ENCODE measurements at regions not wholly inside any gene's neighbourhood (a gene's known extent, or its start where the extent isn't known, plus 50 kb on each side); places are given as distances from the start of the nearest gene placed in this dataset.

GRCh38 chr1:238832106-238832505 is 554.3 kb upstream of the CHRM3 start:
- Histone ChIP-seq H3K4me1 (no peaks in the 10 kb centered on the region), H3K4me3 (no peak overlapping the region), H3K9me3 (peaks cover 0 to 20% of the 10 kb centered on the region in 2 donors), H3K27me3 (no peaks in the 10 kb centered on the region), H3K27ac (no peak overlapping the region), H3K36me3 (no peaks in the 10 kb centered on the region)
- no peak for DNase-seq (ENCODE audit: low spot score)
- no peak for TF ChIP-seq CTCF (IDR thresholded peaks at IDR 0.05)

- Histone ChIP-seq H3K27ac (no peak overlapping the region), H3K4me1 (no peaks in the 10 kb centered on the region), H3K4me3 (no peak overlapping the region), H3K9me3 (peaks cover 0 to 20% of the 10 kb centered on the region in 2 donors), H3K27me3 (no peaks in the 10 kb centered on the region), H3K36me3 (no peaks in the 10 kb centered on the region)
- no peak for DNase-seq (ENCODE audit: low spot score)
- no peak for TF ChIP-seq CTCF (IDR thresholded peaks at IDR 0.05)
Measured at GRCh38 chr1:238830036-238830611, 556.2 kb upstream of the CHRM3 start.

- no peaks in the 10 kb centered on the region for H3K4me1 ChIP-seq
- no peak overlapping the region for H3K27ac ChIP-seq
- peaks cover 0 to 29% of the 10 kb centered on the region in 2 donors for H3K9me3 ChIP-seq
Measured at GRCh38 chr1:238826891-238827290, 559.5 kb upstream of the CHRM3 start.

GRCh38 chr1:238823416-238823815 is 563.0 kb upstream of the CHRM3 start:
- H3K4me3 ChIP-seq = no peak overlapping the region
- no peaks in the 10 kb centered on the region for H3K36me3 ChIP-seq
- no peak for TF ChIP-seq CTCF (IDR thresholded peaks at IDR 0.05)
- no peak overlapping the region for H3K27ac ChIP-seq
- no peaks in the 10 kb centered on the region for H3K27me3 ChIP-seq
- no peak for DNase-seq (ENCODE audit: low spot score)
- H3K9me3 ChIP-seq = peaks cover 0 to 21% of the 10 kb centered on the region in 2 donors
- no peaks in the 10 kb centered on the region for H3K4me1 ChIP-seq

More at GRCh38 chr1:238826891-238827290, 559.5 kb upstream of the CHRM3 start:
- Histone ChIP-seq H3K36me3 (no peaks in the 10 kb centered on the region), H3K27me3 (no peaks in the 10 kb centered on the region), H3K4me3 (no peak overlapping the region)
- no peak for DNase-seq (ENCODE audit: low spot score)
- TF ChIP-seq CTCF (IDR thresholded peaks at IDR 0.05) = no peak

- H3K27me3 ChIP-seq = no peaks in the 10 kb centered on the region
- H3K36me3 ChIP-seq = no peaks in the 10 kb centered on the region
- H3K4me1 ChIP-seq = no peaks in the 10 kb centered on the region
- no peak for DNase-seq (ENCODE audit: low spot score)
- no peak overlapping the region for H3K4me3 ChIP-seq
- no peaks in the 10 kb centered on the region for H3K9me3 ChIP-seq
- no peak overlapping the region for H3K27ac ChIP-seq
- no peak for TF ChIP-seq CTCF (IDR thresholded peaks at IDR 0.05)
Measured at GRCh38 chr1:238811211-238811879, 575.0 kb upstream of the CHRM3 start.

GRCh38 chr1:238790882-238791281 is 595.5 kb upstream of the CHRM3 start:
- H3K27ac ChIP-seq = no peak overlapping the region
- H3K9me3 ChIP-seq = no peaks in the 10 kb centered on the region
- no peaks in the 10 kb centered on the region for H3K36me3 ChIP-seq
- H3K27me3 ChIP-seq = no peaks in the 10 kb centered on the region
- DNase-seq (ENCODE audit: low spot score) = no peak
- H3K4me1 ChIP-seq = no peaks in the 10 kb centered on the region
- H3K4me3 ChIP-seq = no peak overlapping the region
- TF ChIP-seq CTCF (IDR thresholded peaks at IDR 0.05) = no peak
